ENCODE measurements at regions not wholly inside any gene's neighbourhood (a gene's known extent, or its start where the extent isn't known, plus 50 kb on each side); places are given as distances from the start of the nearest gene placed in this dataset.
"Not testable (repeated sequence)": the region's sequence is repeated elsewhere in the genome, so short reads cannot be mapped to it uniquely, and the experiment has no call there.

DNA sequence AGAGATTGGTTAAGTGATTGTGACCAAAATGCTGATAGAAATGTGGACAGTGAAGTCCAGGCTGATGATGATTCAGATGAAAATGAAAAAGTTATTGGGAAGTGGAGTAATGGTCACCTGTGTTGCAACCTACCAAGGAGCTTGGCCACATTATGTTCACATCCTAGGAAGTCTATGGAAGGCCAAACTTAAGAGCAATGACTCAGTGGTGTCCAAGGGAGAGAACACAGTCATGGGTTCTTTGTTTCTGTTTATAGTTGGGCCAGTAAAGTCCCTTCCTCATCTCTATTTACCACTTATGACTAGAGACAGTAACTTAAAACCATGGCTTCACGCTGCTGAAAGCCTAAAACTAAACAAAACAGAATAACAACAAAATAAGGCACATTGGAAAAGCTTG lies 555.3 kb upstream of the DAB2 start:
- DNase-seq (ENCODE audit: low read depth, low spot score), result no peak

DNA sequence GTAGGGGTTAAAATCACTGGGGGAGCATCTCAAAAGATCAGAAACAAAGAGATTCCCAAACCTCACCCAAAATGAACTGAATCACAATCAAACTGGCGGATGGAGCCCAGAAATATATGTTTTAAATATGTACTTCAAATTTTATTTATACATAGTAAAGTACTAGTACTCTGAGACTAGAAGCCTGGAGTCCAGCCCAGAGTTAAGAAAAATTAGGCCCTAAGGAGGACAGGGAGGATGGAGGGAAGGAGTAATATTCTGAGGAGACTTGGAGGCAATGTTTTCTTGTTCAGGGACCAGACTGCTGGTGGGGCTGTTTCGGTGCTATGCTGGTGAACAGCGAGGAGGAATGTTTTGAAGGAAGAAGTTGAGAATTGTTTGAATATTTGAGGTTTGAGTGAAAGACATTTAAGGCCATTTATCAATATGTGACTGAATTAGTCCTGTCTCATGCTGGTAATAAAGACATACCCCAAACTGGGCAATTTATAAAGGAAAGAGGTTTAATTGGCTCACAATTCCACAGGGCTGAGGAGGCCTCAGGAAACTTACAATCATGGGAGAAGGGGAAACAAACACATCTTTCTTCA lies 552.4 kb upstream of the DAB2 start:
- no peak for DNase-seq (ENCODE audit: low read depth, low spot score)

DNA sequence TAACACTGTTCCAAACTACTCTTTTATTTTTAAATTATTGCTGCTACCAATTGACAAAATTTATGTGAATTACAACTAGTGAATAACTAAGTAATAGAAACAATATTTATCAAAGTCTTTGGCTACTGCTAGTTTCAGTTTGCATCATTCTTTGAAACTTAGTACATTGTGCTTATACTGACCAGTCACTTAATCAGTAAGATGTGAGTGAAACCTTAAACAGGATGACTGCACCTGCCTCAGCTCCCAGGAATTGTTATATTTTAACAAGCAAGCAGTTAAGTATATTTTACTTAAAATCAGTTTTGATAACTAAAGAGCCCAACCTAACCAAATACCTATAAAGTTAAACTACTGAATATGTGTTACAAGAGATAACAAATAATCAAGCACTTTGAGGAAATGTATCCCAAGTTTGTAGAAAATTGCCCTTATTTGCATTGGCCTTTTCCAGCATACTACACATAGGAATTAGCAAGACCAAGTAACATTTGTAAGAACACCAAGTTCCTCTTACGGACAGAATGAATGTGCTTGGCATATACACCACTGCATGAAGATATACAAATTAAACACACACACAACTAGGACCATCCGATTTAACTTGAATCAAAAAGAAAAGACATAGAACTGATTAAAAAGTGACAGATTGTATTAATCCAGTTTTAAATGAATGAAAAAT lies 545.5 kb upstream of the DAB2 start:
- no peak for DNase-seq (ENCODE audit: low read depth, low spot score)

DNA sequence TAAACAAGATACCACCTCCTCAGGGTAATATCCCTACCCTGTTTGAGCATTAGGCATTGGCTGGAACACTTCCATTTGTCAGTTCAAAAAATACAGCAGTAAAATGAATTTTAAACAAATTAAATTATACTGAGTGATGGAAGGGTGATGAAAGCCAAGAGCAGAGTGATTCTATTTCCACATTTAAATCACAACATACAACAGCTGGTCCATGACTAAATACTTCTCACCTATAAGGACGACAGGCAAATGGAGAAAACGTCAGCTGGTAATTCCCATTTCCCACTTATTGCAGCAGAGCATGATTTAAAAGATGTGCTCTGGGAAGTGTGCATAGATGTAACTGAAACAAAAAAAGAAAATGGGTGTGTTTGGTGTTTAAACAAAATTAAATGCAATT lies 543.6 kb upstream of the DAB2 start:
- DNase-seq (ENCODE audit: low read depth, low spot score), result no peak

DNA sequence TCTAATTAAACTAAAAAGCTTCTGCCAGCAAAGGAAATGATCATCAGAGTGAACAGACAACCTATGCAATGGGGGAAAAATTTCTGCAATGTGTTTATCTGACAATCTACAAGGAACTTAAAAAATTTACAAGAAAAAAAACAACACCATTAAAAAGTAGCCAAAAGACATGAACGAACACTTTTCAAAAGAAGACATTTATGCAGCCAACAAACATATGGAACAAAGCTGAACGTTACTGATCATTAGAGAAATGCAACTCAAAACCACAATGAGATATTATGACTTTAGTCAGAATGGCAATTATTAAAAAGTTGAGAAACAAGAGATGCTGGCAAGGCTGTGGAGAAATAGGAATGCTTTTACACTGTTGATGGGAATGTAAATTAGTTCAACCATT lies 530.4 kb upstream of the DAB2 start:
- DNase-seq (ENCODE audit: low read depth, low spot score), result no peak

DNA sequence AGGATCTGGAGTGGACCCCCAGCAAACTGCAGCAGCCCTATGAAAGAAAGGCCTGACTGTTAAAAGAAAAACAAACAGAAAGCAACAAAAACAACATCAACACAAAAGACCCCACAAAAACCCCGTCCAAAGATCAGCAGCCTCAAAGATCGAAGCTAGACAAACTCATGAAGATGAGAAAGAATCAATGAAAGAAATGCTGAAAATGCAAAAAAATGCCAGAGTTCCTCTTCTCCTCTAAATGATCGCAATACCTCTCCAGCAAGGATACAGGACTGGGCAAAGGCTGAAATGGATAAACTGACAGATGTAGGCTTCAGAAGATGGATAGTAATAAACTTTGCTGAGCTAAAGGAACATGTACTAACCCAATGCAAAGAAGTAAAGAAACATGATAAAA lies 526.3 kb upstream of the DAB2 start:
- no peak for DNase-seq (ENCODE audit: low read depth, low spot score)

DNA sequence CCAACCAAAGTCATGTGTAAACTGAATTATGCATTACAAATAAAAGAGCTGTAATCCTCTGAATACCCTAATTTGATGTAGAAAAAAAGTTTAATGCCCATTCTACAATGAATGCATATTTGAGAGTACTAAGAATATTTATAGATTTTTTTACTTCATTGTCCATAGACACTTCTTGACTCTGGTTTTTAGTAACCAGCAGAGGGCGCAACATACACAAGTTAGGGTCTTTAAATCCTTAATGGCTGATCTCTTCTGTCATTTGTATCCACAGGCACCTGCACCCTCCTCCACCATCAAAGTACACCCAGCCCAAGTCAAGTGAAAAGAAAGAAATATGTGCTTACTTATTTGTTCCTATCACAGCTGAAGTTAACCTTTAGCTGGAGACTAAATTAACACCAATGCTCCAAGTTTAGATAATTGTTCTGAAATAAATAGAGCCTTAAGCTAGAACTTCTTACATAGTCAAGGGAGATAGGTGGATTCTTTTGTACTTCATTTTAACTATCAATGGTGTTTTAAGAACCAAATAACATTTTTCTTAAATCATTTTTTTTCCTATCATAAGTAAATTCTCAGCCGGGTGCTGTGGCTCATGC lies 524.2 kb upstream of the DAB2 start:
- peak; percentile 33 for DNase-seq (ENCODE audit: low read depth, low spot score)

DNA sequence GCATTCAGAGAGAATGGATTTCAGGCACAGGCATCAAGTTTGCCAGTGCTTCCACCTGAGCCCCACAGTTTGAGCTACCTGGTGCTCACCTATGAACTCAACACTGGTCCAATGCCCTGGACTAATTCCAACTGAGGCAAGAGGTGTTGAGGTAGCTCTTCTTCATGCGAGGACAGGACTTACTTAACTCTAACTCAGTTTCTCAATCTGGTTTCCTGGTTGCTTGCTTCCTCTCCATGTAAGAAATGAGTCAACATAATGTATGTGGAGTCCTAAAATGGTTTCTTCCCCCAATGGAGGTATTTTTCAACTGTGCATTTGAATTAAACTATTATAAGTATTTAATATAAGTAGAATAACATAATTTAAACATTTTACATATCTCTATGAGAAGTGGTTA lies 523.6 kb upstream of the DAB2 start:
- no peak for DNase-seq (ENCODE audit: low read depth, low spot score)

DNA sequence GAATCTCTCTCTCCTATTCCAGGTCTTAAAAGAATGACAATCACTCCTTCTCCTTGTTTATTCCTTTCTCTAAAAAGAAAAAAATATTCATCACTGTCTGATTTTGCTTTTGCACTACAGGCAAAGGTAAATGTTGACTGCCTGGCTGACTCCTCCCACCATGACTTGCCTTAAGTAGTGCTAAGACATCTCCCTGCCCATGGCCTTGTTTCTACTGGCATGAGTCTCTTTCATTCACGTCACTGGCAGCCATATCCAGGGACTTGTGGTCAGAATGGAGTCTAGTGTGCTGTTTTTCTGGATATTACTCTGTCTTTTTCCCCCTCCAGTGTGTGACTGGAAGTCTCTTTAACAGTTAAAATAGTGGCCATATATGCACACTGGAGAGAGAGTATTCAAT lies 522.9 kb upstream of the DAB2 start:
- DNase-seq (ENCODE audit: low read depth, low spot score), result no peak

DNA sequence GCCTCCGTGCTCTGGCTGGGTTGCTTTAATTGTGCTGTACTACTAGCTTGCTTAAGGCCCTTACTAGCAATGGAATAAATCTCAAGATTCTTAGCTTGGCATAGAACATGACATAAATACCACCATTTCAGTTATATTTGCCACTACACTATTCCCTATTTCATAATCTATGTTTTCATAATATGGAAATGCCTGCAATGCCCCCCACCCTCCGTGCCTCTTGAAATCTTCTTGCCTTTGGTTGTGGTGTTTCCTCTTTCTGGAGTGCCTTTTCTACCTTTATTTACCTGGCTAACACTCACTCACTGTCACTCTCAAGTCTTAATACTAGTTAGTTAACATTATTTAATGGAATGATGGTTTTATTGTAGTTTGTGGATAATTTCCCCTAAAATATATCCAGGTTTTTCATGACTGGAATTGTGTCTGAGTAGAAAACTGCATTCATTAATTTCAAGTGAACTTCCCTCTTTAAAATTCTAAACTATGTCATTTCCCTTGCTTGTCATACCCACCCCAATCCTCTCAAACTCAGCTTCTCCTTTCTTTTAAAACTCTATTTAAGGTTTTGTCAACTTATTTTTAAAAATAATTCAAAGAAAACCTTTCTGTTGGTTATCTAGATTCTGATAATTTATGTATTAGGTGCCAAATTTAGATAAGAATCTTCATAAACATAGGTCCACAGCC lies 521.7 kb upstream of the DAB2 start:
- DNase-seq (ENCODE audit: low read depth, low spot score), result no peak

DNA sequence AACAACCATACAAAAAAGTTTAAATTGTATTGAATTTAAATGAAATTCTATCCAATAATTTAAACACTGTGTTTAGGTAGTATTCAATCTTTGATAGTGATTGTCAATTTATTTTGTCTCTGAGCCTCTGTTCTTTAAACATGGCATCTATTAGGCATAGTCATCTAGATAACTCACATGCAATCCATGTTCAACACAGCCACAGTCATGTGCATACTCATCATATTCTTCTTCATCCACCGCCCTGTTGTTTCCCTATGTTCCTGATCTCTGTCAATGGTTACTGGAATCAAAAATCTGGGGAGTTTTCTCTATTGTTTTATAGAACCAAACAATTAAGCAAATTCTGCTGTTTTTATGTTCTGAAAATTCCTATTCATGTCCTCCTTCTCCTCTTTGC lies 521.1 kb upstream of the DAB2 start:
- no peak for DNase-seq (ENCODE audit: low read depth, low spot score)

DNA sequence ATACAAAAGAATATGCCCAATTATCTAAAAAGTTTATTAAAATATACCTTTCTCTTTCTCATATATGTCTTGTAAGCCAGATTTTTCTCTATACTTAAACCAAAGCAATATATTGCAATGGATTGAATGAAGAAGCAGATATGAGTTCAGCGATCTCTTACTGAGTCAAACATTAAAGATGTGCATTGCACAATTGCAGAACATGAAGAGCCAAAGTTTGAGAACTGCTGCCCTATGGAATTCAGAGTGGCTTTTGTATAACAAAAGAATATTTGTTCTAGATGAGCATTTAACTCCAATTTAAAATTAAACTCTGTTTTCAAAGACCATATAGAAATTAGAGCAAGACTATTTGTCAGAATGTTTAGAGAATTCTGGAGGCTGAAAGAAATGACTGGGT lies 519.0 kb upstream of the DAB2 start:
- no peak for DNase-seq (ENCODE audit: low read depth, low spot score)

DNA sequence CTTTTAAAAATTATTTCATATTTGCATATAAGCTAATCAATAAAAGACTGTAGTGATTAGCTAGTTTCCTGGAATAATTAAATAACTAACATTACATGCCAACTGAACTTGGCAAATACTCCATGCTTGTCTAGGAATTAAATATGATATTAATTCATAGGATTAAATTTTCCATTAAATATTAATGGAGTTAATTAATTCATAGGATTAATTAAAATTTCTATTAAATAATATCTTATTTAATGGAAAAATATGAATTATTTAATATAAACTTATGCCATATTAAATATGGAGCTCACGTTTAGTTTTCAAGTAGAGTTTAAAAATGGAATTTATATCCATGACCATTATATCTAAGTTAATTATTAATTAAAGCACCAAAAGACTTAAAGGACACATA lies 517.8 kb upstream of the DAB2 start:
- no peak for DNase-seq (ENCODE audit: low read depth, low spot score)

DNA sequence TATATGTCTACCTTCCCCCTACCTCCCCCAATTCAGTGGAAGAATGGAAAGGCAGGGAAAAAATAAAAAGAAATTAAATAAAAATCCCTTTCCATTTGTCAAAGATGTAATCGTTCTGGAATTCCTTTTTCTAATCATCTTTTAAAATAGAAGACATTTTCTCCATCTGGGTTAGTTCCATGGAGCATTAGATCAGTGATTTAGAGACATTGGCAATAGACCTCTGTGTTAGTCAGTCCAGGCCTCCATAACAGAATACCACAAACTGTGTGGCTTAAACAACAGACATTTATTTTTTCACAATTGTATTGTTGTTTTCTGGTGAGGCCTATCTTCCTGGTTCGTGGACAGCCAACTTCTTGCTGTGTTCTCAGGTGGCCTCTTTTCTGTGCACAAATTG lies 516.6 kb upstream of the DAB2 start:
- no peak for DNase-seq (ENCODE audit: low read depth, low spot score)

DNA sequence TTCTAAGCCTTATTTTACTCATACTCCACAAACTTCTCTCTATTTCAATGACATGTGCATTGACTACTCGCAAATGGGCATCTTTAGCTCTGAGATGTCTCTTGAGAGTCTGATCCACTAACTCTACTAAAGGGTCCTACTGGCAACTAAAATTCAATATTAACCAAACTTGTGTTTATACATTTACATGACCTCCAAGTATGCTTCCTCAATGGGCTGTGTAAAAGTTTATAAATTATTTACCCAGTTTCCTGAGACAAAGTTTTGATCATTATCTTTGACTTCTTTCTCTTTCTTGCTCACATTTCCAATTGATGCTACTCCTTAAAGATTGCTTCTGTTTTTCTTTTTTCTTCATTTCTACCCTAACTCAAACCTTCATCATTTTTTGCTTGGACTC lies 510.1 kb upstream of the DAB2 start:
- DNase-seq (ENCODE audit: low read depth, low spot score), result no peak

DNA sequence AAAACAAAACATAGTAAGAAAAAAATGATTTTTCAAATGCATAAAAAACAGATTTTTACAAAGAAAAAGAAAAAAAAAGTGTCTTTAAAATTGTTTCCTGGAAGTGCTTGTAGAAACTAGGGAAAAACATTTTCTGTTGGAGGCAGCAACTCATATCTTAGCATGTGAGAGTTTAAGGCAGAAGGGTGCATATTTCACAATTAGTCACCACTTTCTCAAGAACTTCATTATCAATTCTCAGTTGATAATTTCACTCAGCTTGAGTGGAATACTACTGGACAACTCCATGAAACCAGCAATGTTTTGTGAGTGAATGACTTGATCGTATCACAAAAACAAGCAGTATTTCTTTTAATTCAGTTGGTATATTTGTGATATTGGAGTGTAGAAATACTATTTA lies 508.3 kb upstream of the DAB2 start:
- DNase-seq (ENCODE audit: low read depth, low spot score), result no peak

DNA sequence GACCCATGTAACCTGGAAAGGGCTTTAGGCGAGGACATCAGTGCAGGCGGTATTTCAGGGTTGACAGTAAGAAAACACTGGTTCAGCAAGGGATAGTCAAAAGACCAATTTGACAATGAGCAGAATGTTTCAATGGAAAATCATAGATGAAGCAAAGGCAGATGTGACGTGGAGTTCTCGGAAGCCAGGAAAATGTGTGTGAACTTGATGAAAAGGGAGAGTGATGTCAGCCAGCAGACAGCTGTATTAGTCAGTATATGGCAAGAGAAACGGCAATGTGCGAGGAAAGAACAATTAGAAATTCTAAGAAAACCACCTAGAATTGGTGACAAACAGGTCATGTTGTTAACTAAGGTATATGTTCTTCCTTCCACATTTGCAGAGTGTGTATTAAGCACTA lies 503.9 kb upstream of the DAB2 start:
- no peak for DNase-seq (ENCODE audit: low read depth, low spot score)

DNA sequence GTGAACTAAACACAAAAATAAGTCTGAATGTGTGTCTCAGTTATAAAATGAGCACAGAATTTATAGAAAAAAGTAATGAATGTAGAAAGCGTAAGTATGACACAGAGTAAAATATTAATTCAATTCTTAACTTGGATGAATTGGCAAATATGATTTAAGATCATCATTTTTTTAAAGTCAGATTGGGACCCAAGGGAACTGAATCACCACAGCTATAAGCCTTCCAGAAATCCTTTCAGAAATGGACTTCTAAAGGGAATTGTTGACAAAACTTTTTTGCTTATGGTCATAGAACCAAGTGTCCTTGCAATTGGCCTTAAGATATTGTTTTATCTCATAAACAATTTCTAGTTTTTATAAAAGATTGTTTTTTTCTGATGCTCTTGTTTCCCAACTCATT lies 495.1 kb upstream of the DAB2 start:
- DNase-seq (ENCODE audit: low read depth, low spot score), result no peak

DNA sequence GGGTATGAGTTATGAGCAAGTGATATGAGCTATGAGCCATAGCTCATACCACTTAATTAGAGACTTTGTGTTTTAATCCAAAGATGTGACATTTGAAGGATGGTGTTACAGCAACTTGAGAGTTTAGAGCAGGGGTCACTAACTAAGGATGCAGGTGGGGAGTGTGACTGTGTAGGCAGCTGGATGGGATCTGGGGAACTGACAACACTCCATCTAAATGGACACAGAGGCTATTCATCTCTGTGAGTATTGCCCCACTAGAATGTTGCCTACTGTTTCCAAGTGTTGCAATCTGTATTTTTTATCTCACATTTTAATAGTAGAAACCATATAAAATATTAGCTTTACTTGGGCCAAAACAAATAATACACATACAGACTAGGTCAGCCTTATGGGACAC lies 488.1 kb upstream of the DAB2 start:
- DNase-seq (ENCODE audit: low read depth, low spot score), result no peak

DNA sequence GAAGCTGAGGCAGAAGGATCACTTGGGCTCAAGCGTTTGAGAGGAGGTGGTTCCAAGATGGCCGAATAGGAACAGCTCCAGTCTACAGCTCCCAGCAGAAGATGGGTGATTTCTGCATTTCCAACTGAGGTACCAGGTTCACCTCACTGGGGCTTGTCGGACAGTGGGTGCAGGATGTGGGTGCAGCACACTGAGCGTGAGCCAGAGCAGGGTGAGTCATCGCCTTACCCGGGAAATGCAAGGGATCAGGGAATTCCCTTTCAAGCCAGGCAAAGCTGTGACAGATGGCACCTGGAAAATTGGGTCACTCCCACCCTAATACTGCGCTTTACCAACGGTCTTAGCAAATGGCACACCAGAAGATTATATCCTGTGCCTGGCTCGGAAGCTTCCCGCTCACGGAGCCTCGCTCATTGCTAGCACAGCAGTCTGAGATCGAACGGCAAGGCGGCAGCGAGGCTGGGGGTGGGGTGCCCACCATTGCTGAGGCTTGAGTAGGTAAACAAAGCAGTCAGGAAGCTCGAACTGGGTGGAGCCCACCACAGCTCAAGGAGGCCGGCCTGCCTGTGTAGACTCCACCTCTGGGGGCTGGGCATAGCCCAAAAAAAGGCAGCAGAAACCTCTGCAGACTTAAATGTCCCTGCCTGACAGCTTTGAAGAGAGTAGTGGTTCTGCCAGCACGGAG lies 482.6 kb upstream of the DAB2 start:
- DNase-seq (ENCODE audit: low read depth, low spot score), result not testable (repeated sequence)

DNA sequence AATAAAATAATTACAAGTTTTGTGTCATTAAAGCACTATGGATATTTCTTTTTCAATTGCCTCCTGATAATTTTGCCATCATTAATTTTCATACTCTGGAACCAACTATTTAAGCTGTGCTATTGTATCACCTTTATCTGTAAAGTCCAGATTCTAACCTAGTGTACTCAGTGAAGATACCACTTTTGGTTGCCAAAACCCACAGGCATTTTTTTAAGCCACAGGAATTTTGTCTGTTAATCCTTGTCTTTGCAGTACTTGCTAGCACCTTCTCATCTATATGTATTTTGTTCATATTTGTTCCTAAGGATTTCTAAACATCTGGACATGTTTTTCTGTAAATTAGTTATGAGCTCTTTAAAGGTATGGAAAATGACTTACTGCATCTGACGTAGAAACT lies 481.4 kb upstream of the DAB2 start:
- no peak for DNase-seq (ENCODE audit: low read depth, low spot score)

DNA sequence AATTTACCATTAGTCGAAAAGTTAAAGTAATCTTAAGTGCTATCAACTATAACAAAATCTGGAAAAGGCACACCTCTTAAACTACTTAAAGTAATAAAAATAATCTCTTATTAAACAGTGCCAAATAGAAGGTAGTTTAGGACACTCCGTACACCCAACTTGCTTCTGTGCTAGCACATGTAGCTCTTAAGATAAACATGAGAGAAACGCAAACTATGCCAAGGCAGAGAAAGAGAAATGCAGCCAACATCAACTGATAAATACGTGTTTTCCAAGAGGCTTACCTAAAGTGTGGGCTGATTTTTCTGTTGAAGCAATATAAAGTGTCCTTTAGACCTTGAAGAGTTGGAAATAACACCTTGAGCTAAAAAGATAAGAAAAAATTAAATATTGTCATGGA lies 480.6 kb upstream of the DAB2 start:
- no peak for DNase-seq (ENCODE audit: low read depth, low spot score)
